ENCODE measurements at regions not wholly inside any gene's neighbourhood (a gene's known extent, or its start where the extent isn't known, plus 50 kb on each side); places are given as distances from the start of the nearest gene placed in this dataset.

DNA sequence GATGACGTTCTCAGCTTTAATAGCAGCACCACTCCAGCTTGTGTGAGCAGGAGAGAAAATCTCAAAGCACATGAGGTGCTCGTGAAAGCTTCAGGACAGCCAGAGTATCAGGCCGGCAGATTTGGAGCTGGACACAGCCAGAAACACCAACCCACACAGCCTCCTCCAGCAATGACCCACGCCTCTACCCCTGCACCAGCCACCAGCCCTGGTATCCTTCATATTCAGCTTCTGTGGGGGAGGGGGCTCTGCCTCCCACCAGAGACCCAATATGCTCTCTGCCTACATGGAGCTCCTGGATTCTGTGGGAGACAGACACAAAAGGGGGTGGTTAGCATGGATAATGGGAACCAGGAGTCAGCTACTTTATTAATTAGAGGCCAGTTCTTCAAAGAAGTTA lies 133.6 kb upstream of the FMN2 start:
- Histone ChIP-seq H3K9me3 (no peaks in the 10 kb centered on the region), H3K4me3 (no peak overlapping the region), H3K4me1 (no peaks in the 10 kb centered on the region), H3K27ac (no peak overlapping the region), H3K36me3 (no peaks in the 10 kb centered on the region), H3K27me3 (peaks cover 12% of the 10 kb centered on the region)
- WGBS = 56% methylated on average over 4 of the region's 4 CpGs
- no peak for DNase-seq (ENCODE audit: low spot score in 2 of 2)
- TF ChIP-seq, protein P1, sequence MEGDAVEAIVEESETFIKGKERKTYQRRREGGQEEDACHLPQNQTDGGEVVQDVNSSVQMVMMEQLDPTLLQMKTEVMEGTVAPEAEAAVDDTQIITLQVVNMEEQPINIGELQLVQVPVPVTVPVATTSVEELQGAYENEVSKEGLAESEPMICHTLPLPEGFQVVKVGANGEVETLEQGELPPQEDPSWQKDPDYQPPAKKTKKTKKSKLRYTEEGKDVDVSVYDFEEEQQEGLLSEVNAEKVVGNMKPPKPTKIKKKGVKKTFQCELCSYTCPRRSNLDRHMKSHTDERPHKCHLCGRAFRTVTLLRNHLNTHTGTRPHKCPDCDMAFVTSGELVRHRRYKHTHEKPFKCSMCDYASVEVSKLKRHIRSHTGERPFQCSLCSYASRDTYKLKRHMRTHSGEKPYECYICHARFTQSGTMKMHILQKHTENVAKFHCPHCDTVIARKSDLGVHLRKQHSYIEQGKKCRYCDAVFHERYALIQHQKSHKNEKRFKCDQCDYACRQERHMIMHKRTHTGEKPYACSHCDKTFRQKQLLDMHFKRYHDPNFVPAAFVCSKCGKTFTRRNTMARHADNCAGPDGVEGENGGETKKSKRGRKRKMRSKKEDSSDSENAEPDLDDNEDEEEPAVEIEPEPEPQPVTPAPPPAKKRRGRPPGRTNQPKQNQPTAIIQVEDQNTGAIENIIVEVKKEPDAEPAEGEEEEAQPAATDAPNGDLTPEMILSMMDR (IDR thresholded peaks at IDR 0.05) = no peak
- TF ChIP-seq POLR2A (IDR thresholded peaks at IDR 0.05) (no peak), EP300 (IDR thresholded peaks at IDR 0.05) (no peak), POLR2AphosphoS5 (IDR thresholded peaks at IDR 0.05) (no peak)

DNA sequence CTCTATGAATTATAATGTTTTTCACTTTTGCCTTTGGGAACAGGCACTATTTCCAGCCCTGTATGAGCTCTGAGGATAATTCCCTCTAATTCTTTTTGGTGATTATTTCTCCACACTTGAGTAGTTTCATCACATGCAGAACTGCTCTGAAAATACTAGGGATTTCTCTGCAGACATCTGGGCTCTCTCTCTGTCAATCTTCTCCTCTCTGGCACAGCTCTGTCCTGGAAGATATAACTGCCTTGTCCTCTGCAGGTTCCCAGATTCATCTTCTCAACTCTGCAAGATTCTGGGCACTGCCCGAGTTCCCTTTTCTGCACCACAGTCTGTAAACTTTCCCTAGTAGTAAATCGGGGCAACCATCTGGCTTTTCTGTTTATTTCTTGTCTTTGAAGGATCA lies 131.3 kb upstream of the FMN2 start:
- no peak overlapping the region for H3K4me3 ChIP-seq
- H3K27ac ChIP-seq = no peak overlapping the region
- TF ChIP-seq EP300 (IDR thresholded peaks at IDR 0.05) (no peak), POLR2A (IDR thresholded peaks at IDR 0.05) (no peak), POLR2AphosphoS5 (IDR thresholded peaks at IDR 0.05) (no peak)
- TF ChIP-seq, protein P1 (IDR thresholded peaks at IDR 0.05) = no peak
- no peaks in the 10 kb centered on the region for H3K4me1 ChIP-seq
- no peaks in the 10 kb centered on the region for H3K9me3 ChIP-seq
- peaks cover 7% of the 10 kb centered on the region for H3K27me3 ChIP-seq
- 78% methylated on average over 2 of the region's 2 CpGs for WGBS
- no peaks in the 10 kb centered on the region for H3K36me3 ChIP-seq
- no peak for DNase-seq (ENCODE audit: low spot score in 2 of 2)

DNA sequence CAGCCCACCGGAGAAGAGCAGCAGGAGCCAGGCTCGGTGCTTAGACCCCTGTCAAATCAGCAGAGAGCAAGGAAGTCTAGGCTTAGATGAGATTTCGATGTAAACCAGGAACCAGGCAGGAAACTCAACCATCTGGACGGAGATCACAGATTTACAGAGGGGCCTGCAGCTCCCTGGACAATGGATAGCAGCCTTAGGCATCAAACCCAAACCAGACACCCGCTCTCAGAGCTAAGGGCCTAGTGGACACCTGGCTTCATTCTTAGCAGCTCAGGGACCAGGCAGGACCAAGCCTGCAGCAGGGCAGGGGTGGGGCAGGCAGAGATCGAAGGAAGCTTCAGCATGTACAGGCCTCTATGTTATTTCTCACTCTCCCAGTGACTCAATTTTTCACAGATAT lies 127.8 kb upstream of the FMN2 start:
- WGBS = 43% methylated on average over 6 of the region's 6 CpGs
- no peak for DNase-seq (ENCODE audit: low spot score in 2 of 2)
- H3K4me1 ChIP-seq = no peaks in the 10 kb centered on the region
- H3K9me3 ChIP-seq = no peaks in the 10 kb centered on the region
- H3K36me3 ChIP-seq = no peaks in the 10 kb centered on the region
- no peaks in the 10 kb centered on the region for H3K27me3 ChIP-seq
- TF ChIP-seq EP300 (IDR thresholded peaks at IDR 0.05) = no peak
- no peak for TF ChIP-seq POLR2A (IDR thresholded peaks at IDR 0.05)
- TF ChIP-seq, protein P1 (IDR thresholded peaks at IDR 0.05) = no peak
- no peak for TF ChIP-seq POLR2AphosphoS5 (IDR thresholded peaks at IDR 0.05)
- no peak overlapping the region for H3K27ac ChIP-seq
- H3K4me3 ChIP-seq = no peak overlapping the region

DNA sequence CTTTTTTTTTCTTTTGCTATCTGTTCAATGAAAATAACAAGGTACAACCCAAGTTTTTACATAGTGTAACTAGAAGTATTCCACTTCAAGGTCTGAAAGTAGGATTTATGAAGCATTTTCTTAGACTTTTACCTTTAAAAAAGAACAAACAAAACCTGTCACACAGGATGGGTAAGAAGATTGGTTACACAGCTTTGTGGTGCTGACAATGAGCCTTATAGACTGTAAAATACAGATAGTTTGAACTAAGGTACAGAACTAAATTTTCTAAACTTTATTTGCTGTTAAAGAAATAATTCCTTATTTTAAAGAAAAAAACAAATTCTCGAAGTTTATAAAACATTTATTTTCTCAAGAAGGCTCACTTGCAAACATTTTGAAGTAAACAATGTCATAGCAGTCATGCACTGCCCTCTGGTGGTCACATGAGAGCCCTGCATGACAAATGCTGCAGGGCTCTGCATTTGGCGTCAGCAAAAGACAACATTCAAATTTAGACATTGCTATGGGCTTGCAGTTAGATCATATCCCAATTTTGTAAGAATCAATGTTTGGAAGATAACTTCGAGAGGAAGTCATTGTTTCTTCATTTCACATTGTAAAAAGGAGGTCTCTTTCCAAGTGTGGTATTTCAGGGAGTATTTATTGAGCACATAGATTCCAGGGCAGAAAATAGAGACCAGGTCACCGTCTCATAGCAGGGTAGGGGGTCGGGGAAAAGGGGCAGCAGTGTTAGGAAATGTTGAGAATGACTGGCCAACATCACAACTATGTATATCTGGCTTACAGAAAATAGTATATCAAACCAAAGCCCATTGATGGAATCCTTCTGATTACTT lies 115.3 kb upstream of the FMN2 start:
- Histone ChIP-seq H3K27me3 (peaks cover 2% of the 10 kb centered on the region), H3K36me3 (no peaks in the 10 kb centered on the region), H3K4me1 (no peaks in the 10 kb centered on the region), H3K4me3 (no peak overlapping the region), H3K27ac (no peak overlapping the region), H3K9me3 (peaks cover 12% of the 10 kb centered on the region)
- no peak for TF ChIP-seq POLR2AphosphoS5 (IDR thresholded peaks at IDR 0.05)
- TF ChIP-seq POLR2A (IDR thresholded peaks at IDR 0.05) = no peak
- TF ChIP-seq, protein P1 (IDR thresholded peaks at IDR 0.05) = peak; percentile 41 to 84
- no peak for DNase-seq (ENCODE audit: low spot score in 2 of 2)
- 28% methylated on average over 5 of the region's 5 CpGs for WGBS

DNA sequence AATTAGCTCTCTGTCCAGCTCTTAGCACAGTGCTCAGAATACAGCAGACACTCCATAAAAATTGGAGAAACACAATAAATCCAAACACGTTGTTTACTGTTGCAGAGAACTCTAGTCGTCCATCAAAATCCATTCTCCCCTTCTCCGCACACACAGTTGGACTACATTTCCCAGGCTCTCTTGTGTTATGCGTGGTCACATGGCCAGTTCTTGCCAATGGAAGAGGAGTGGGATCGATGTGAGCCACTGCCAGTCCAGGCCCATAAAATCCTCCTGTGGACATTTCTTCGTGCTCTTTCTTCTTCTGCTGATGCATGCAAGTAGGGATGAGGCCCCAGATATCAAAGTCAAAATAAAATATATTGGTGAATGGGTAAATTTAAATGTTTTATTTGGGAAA lies 114.3 kb upstream of the FMN2 start:
- DNase-seq (ENCODE audit: low spot score in 2 of 2) = no peak
- Histone ChIP-seq H3K36me3 (no peaks in the 10 kb centered on the region), H3K27me3 (no peaks in the 10 kb centered on the region), H3K27ac (no peak overlapping the region), H3K4me3 (no peak overlapping the region), H3K4me1 (no peaks in the 10 kb centered on the region), H3K9me3 (peaks cover 12% of the 10 kb centered on the region)
- WGBS = 80% methylated on average over 6 of the region's 6 CpGs
- TF ChIP-seq, protein P1 (IDR thresholded peaks at IDR 0.05) = no peak
- TF ChIP-seq POLR2AphosphoS5 (IDR thresholded peaks at IDR 0.05) (no peak), POLR2A (IDR thresholded peaks at IDR 0.05) (no peak), EP300 (IDR thresholded peaks at IDR 0.05) (no peak)

All from suprapubic skin (tissue), 4 donors.